22Rv1 (cell line): ENCODE measurements at regions not wholly inside any gene's neighbourhood (a gene's known extent, or its start where the extent isn't known, plus 50 kb on each side); places are given as distances from the start of the nearest gene placed in this dataset.

Experiments
- H3K27ac ChIP-seq: fragments of 450-650 bp; 2 replicates; pipeline ENCODE4 v1.5.1; 2017
- ZFX ChIP-seq: fragments of 450-650 bp; IDR thresholded peaks from 2 replicates; pipeline ENCODE4 v1.6.1; 2017; ENCODE audit warnings: antibody characterized with exemption, borderline replicate concordance
- TF ChIP-seq, protein P1 (sequence below): fragments of 450-650 bp; IDR thresholded peaks from 2 replicates; pipeline ENCODE4 v1.5.1; 2017; ENCODE audit warnings: mild to moderate bottlenecking

DNA sequence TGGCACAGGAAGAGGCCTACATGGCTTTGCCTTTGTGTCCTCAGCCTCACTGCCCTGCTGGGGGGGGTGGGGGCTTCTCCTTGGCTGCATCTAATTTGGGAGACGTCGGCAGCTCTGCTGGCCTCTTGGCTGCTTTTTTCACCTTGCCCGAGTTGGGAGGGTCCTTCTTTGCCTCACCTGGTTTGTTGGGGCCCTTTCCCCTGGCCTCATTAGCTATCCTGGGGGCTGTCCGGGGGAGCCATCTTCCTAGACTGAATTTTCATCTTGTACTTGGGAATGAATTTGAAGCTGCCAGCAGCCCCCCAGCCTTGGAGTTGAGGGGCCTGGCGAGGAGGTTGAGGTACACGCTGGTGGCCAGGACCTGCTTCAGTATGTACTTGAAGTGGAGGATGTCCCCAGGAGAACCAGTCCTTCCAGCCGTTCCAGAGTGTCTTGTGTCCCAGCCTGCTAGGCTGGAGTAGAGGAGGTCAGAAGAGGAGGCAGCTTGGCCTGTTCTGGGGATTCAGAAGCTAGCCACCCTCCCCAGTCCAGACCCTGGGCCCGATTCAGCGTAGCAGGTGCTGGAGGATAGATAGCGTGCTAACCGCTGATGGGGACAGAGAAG, 70.7 kb upstream of the VASH1 start:
- no peak overlapping the region for H3K27ac ChIP-seq
- TF ChIP-seq ZFX, result no peak
- TF ChIP-seq, protein P1, sequence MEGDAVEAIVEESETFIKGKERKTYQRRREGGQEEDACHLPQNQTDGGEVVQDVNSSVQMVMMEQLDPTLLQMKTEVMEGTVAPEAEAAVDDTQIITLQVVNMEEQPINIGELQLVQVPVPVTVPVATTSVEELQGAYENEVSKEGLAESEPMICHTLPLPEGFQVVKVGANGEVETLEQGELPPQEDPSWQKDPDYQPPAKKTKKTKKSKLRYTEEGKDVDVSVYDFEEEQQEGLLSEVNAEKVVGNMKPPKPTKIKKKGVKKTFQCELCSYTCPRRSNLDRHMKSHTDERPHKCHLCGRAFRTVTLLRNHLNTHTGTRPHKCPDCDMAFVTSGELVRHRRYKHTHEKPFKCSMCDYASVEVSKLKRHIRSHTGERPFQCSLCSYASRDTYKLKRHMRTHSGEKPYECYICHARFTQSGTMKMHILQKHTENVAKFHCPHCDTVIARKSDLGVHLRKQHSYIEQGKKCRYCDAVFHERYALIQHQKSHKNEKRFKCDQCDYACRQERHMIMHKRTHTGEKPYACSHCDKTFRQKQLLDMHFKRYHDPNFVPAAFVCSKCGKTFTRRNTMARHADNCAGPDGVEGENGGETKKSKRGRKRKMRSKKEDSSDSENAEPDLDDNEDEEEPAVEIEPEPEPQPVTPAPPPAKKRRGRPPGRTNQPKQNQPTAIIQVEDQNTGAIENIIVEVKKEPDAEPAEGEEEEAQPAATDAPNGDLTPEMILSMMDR, result no peak

GRCh38 chr14:76694106-76694505, 67.2 kb upstream of the VASH1 start:
- TF ChIP-seq, protein P1, result no peak
- no peak for TF ChIP-seq ZFX
- no peak overlapping the region for H3K27ac ChIP-seq

GRCh38 chr14:76695263-76695920, 65.9 kb upstream of the VASH1 start:
- H3K27ac ChIP-seq, result no peak overlapping the region
- no peak for TF ChIP-seq ZFX
- TF ChIP-seq, protein P1, result no peak

DNA sequence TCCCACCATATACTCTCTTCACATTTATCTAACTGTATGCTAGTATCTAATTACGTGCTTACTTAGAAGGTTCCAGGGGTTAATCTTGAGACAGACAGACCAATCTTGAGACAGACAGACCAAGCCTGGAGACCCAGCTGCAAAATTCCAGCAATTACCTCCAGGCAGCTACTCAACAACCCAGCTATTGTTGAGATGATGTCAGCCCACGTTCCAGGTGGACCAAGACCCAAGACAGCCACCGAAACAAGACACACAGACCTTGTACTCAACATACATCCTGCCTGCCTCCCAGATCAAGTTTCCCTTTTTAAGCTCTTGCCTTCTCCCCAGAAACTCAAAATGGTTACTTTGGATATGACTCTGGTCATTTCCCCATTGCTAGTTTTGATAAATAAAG, 64.9 kb upstream of the VASH1 start:
- TF ChIP-seq ZFX, result no peak
- no peak overlapping the region for H3K27ac ChIP-seq

DNA sequence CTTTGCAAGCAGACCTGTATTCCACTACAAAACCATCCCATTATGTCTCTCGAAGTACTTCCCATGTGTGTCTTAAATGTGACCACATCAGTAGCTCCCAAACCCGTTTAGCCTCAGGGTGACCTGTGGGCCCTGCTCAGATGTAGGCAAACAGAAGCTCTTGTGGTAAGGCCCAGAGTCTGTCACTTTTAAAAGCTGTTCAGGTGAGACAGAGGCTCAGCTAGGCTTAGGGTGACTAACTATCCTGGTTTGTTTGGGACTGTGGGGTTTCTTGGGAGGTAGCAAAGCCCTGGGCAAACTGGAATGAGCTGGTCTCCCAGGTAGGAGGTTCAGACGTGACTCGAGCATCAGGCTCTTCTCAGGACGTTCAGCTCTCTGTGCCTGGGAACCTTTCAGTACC, 64.5 kb upstream of the VASH1 start:
- H3K27ac ChIP-seq, result no peak overlapping the region
- TF ChIP-seq ZFX, result no peak
- TF ChIP-seq, protein P1, result no peak

DNA sequence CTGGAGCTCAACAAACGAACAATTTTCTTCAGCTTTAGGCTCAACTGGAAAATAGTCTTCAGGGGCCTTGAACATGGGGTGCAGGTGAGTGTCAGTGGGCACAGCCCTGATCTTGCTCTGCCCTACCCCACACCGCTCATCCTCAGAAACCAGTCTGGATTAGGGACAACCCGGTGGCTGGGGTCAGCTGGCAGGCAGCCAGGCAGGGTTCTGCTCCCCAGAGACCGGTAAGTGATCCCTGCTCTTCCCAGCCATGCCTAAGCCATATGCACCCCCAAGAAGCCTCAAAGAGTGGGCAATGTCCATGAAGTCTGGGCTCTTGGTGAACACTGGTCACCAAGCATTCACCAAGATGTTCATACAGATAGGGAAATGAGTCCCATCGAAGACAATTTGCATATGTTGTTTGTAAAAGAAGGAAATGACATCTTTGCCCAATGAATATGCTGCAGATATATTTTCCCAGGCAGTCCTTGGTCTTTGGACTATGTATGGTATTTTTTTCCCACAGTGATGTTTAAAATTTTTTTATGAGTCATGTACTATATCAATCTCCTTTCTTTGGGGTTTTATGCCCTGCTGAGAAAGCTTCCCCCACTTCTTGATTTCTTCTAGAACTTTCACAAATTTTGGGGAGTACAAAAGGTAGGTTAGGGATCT, 63.9 kb upstream of the VASH1 start:
- TF ChIP-seq, protein P1, result no peak
- TF ChIP-seq ZFX, result no peak
- H3K27ac ChIP-seq, result no peak overlapping the region

GRCh38 chr14:76698191-76698590, 63.1 kb upstream of the VASH1 start:
- TF ChIP-seq, protein P1, result no peak
- TF ChIP-seq ZFX, result no peak
- H3K27ac ChIP-seq, result no peak overlapping the region
